ENCODE measurements at regions not wholly inside any gene's neighbourhood (a gene's known extent, or its start where the extent isn't known, plus 50 kb on each side); places are given as distances from the start of the nearest gene placed in this dataset.

GRCh38 chr4:175309041-175309440 is 390.9 kb downstream of the ADAM29 start:
- H3K4me3 ChIP-seq = no peak overlapping the region
- no peak overlapping the region for H2AFZ ChIP-seq
- no peaks in the 10 kb centered on the region for H3F3A ChIP-seq (replicated peaks; ENCODE audit: low read depth)
- ATAC-seq = no peak
- no peak for TF ChIP-seq ZNF462 (CRISPR knock-in tag; IDR thresholded peaks at IDR 0.05)
- no peak for TF ChIP-seq STAT1 (IDR thresholded peaks at IDR 0.05; ENCODE audit: unreplicated experiment)
- TF ChIP-seq JUNB (IDR thresholded peaks at IDR 0.05; ENCODE audit: unreplicated experiment) = no peak
- no peak for TF ChIP-seq POLR2AphosphoS5 (IDR thresholded peaks at IDR 0.05; ENCODE audit: low read depth)
- TF ChIP-seq ZNF114 (CRISPR knock-in tag; IDR thresholded peaks at IDR 0.05) = no peak
- TF ChIP-seq NANOG (IDR thresholded peaks at IDR 0.05; ENCODE audit: borderline replicate concordance) = no peak
- no peak for TF ChIP-seq ZNF331 (CRISPR knock-in tag; IDR thresholded peaks at IDR 0.05; ENCODE audit: low read depth)
- TF ChIP-seq CTCF (conservative IDR thresholded peaks at IDR 0.05; ENCODE audit: low read depth in 2 of 2) = no peak
- TF ChIP-seq EZH2 (IDR thresholded peaks at IDR 0.05; ENCODE audit: low read depth, unreplicated experiment) = no peak
- no peaks in the 10 kb centered on the region for H4K20me1 ChIP-seq (replicated peaks; ENCODE audit: insufficient read depth)
- H3K27me3 ChIP-seq (ENCODE audit: insufficient read depth) = no peaks in the 10 kb centered on the region
- Mint-ChIP-seq H3K9me3 (no peaks in the 10 kb centered on the region), H3K4me3 (no peak overlapping the region), H3K4me1 (peaks cover 4% of the 10 kb centered on the region; the same call in 2 of the 3 replicates), H3K36me3 (ENCODE audit: low read depth) (no peaks in the 10 kb centered on the region), H3K27ac (no peak overlapping the region), H3K27me3 (ENCODE audit: insufficient read depth, low read depth, poor library complexity) (no peaks in the 10 kb centered on the region)
- no peaks in the 10 kb centered on the region for H3K36me3 ChIP-seq (ENCODE audit: insufficient read depth)
- H3K27ac ChIP-seq (ENCODE audit: low read depth) = no peak overlapping the region
- no peaks in the 10 kb centered on the region for H3K4me1 ChIP-seq (ENCODE audit: insufficient read depth)
- no peaks in the 10 kb centered on the region for H3K79me2 ChIP-seq (replicated peaks; ENCODE audit: insufficient read depth)
- DNase-seq (ENCODE audit: low spot score) = no peak
- H3K4me2 ChIP-seq = no peak overlapping the region
- no peaks in the 10 kb centered on the region for H3K9me2 ChIP-seq (ENCODE audit: insufficient read depth)

Data from GM23338 (cell line).